H9 (cell line): ENCODE measurements at regions not wholly inside any gene's neighbourhood (a gene's known extent, or its start where the extent isn't known, plus 50 kb on each side); places are given as distances from the start of the nearest gene placed in this dataset.

Experiments
- DNase-seq: peaks from one replicate; pipeline ENCODE4 v3.0.0-alpha.2; 2017
- H2AFZ ChIP-seq: one replicate; pipeline ENCODE4 v1.6.1; 2013; ENCODE audit warnings: mild to moderate bottlenecking, low read length, control low read depth, moderate library complexity
- H2AK5ac ChIP-seq: 2 replicates; pipeline ENCODE4 v1.6.1; 2013; ENCODE audit warnings: low read length, control low read depth, mixed read lengths; ENCODE audit not compliant: insufficient read length
- H2BK120ac ChIP-seq: one replicate; pipeline ENCODE4 v1.6.1; 2013; ENCODE audit warnings: low read depth, mild to moderate bottlenecking, low read length, control low read depth, inconsistent platforms; ENCODE audit not compliant: poor library complexity, severe bottlenecking
- H2BK12ac ChIP-seq: 2 replicates; pipeline ENCODE4 v1.6.1; 2013; ENCODE audit warnings: low read length, control low read depth, mixed read lengths, low read depth; ENCODE audit not compliant: insufficient read length
- H2BK15ac ChIP-seq: 2 replicates; pipeline ENCODE4 v1.6.1; 2013; ENCODE audit warnings: low read depth, low read length, control low read depth
- H2BK20ac ChIP-seq: one replicate; pipeline ENCODE4 v1.6.1; 2013; ENCODE audit warnings: low read depth, mild to moderate bottlenecking, low read length, control low read depth, inconsistent platforms; ENCODE audit not compliant: poor library complexity, severe bottlenecking
- H2BK5ac ChIP-seq: 2 replicates; pipeline ENCODE4 v1.6.1; 2013; ENCODE audit warnings: low read length, control low read depth, mixed read lengths; ENCODE audit not compliant: insufficient read length
- H3K14ac ChIP-seq: 2 replicates; pipeline ENCODE4 v1.6.1; 2013; ENCODE audit warnings: low read length, control low read depth; ENCODE audit not compliant: insufficient read depth
- H3K18ac ChIP-seq: 2 replicates; pipeline ENCODE4 v1.6.1; 2013; ENCODE audit warnings: low read depth, mild to moderate bottlenecking, mixed read lengths, low read length, control low read depth; ENCODE audit not compliant: insufficient read length
- H3K23ac ChIP-seq: 2 replicates; pipeline ENCODE4 v1.6.1; 2013; ENCODE audit warnings: low read length, control low read depth, mixed read lengths, low read depth; ENCODE audit not compliant: insufficient read length
- H3K23me2 ChIP-seq: 2 replicates; pipeline ENCODE4 v1.6.1; 2013; ENCODE audit warnings: low read depth, mild to moderate bottlenecking, mixed read lengths, low read length, control low read depth; ENCODE audit not compliant: insufficient read length, poor library complexity, severe bottlenecking
- H3K27ac ChIP-seq: 2 replicates; pipeline ENCODE4 v1.5.1; 2013; ENCODE audit warnings: low read length, control low read depth, mixed read lengths, low read depth; ENCODE audit not compliant: insufficient read length
- H3K27me3 ChIP-seq: 2 replicates; pipeline ENCODE4 v1.6.1; 2013; ENCODE audit warnings: low read length, control low read depth, inconsistent platforms; ENCODE audit not compliant: insufficient read depth
- H3K4ac ChIP-seq: 2 replicates; pipeline ENCODE4 v1.6.1; 2013; ENCODE audit warnings: low read depth, mild to moderate bottlenecking, control low read depth, inconsistent platforms, low read length, moderate library complexity
- H3K4me1 ChIP-seq: 2 replicates; pipeline ENCODE4 v1.6.1; 2013; ENCODE audit warnings: low read length, control low read depth, inconsistent platforms; ENCODE audit not compliant: insufficient read depth
- H3K4me2 ChIP-seq: 2 replicates; pipeline ENCODE4 v1.6.1; 2013; ENCODE audit warnings: low read length, control low read depth, mixed read lengths; ENCODE audit not compliant: insufficient read length, insufficient read depth
- H3K56ac ChIP-seq: 2 replicates; pipeline ENCODE4 v1.6.1; 2013; ENCODE audit warnings: low read depth, mild to moderate bottlenecking, mixed read lengths, low read length, control low read depth; ENCODE audit not compliant: insufficient read length
- H3K79me1 ChIP-seq: 2 replicates; pipeline ENCODE4 v1.6.1; 2013; ENCODE audit warnings: low read depth, mild to moderate bottlenecking, moderate library complexity, low read length, control low read depth, inconsistent platforms; ENCODE audit not compliant: insufficient read depth, poor library complexity, severe bottlenecking
- H3K79me2 ChIP-seq: 2 replicates; pipeline ENCODE4 v1.6.1; 2013; ENCODE audit warnings: low read length, control low read depth, inconsistent platforms; ENCODE audit not compliant: insufficient read depth
- H3K9ac ChIP-seq: 2 replicates; pipeline ENCODE4 v1.6.1; 2013; ENCODE audit warnings: low read length, control low read depth, mixed read lengths; ENCODE audit not compliant: insufficient read length; ENCODE audit errors: extremely low read depth
- H3K9me3 ChIP-seq: one replicate; pipeline ENCODE4 v1.6.1; 2013; ENCODE audit warnings: low read depth, low read length, inconsistent platforms; ENCODE audit not compliant: control insufficient read depth
- H3T11ph ChIP-seq: one replicate; pipeline ENCODE4 v1.6.1; 2013; ENCODE audit warnings: mild to moderate bottlenecking, low read length, control low read depth, inconsistent platforms
- H4K20me1 ChIP-seq: one replicate; pipeline ENCODE4 v1.6.1; 2013; ENCODE audit not compliant: control insufficient read depth, insufficient read length, insufficient read depth
- H4K5ac ChIP-seq: 2 replicates; pipeline ENCODE4 v1.6.1; 2013; ENCODE audit warnings: low read depth, mild to moderate bottlenecking, mixed read lengths, low read length, control low read depth; ENCODE audit not compliant: insufficient read length
- H4K8ac ChIP-seq: replicated peaks from 2 replicates; pipeline ENCODE4 v1.6.1; 2013; ENCODE audit warnings: low read length, control low read depth, mixed read lengths, low read depth; ENCODE audit not compliant: insufficient read length
- H4K91ac ChIP-seq: 2 replicates; pipeline ENCODE4 v1.6.1; 2013; ENCODE audit warnings: low read depth, mild to moderate bottlenecking, moderate library complexity, mixed read lengths, low read length, control low read depth; ENCODE audit not compliant: insufficient read length
- H3K27ac Mint-ChIP-seq, 3 experiments: 2 replicates in 2 of 3; 3 replicates in 1 of 3; pipeline ENCODE4 v1.8.0; 2020 to 2021; ENCODE audit warnings: mixed read lengths in 3 of 3, mild to moderate bottlenecking in 1 of 3, moderate library complexity in 1 of 3
- H3K27me3 Mint-ChIP-seq: 2 replicates; pipeline ENCODE4 v1.8.0; 2021; ENCODE audit warnings: low read depth, mild to moderate bottlenecking, moderate library complexity, mixed read lengths
- H3K36me3 Mint-ChIP-seq, 3 experiments: 2 replicates in 2 of 3; 3 replicates in 1 of 3; pipeline ENCODE4 v1.8.0; 2020 to 2021; ENCODE audit warnings: low read depth in 3 of 3, mixed read lengths in 3 of 3; ENCODE audit not compliant: insufficient read depth in 1 of 3
- H3K4me1 Mint-ChIP-seq, 2 experiments: 2 replicates each; pipeline ENCODE4 v1.8.0; 2020; ENCODE audit warnings: mixed read lengths in 2 of 2
- H3K4me3 Mint-ChIP-seq, 2 experiments: 2 replicates in 1 of 2; 3 replicates in 1 of 2; pipeline ENCODE4 v1.8.0; 2020 to 2021; ENCODE audit warnings: mild to moderate bottlenecking in 2 of 2, mixed read lengths in 2 of 2, moderate library complexity in 1 of 2
- H3K9me3 Mint-ChIP-seq, 2 experiments: 2 replicates in 1 of 2; 3 replicates in 1 of 2; pipeline ENCODE4 v1.8.0; 2020; ENCODE audit warnings: mild to moderate bottlenecking in 2 of 2, mixed read lengths in 2 of 2, moderate library complexity in 1 of 2
- CTCF ChIP-seq: fragments of 200-600 bp; sonication (generic); conservative IDR thresholded peaks from 3 replicates; pipeline ENCODE4 v1.8.0; 2021; ENCODE audit warnings: antibody characterized with exemption, mild to moderate bottlenecking
- WGBS: extraction: QIAGEN DNeasy Blood & Tissue Kit; methylation state at CpG from one replicate; pipeline ENCODE4 v1.1.7; 2013; ENCODE audit warnings: missing lambda C conversion rate, low lambda C conversion rate, mixed read lengths; ENCODE audit not compliant: insufficient read length; ENCODE audit errors: extremely low coverage; 5-methylcytosine and 5-hydroxymethylcytosine counted together

DNA sequence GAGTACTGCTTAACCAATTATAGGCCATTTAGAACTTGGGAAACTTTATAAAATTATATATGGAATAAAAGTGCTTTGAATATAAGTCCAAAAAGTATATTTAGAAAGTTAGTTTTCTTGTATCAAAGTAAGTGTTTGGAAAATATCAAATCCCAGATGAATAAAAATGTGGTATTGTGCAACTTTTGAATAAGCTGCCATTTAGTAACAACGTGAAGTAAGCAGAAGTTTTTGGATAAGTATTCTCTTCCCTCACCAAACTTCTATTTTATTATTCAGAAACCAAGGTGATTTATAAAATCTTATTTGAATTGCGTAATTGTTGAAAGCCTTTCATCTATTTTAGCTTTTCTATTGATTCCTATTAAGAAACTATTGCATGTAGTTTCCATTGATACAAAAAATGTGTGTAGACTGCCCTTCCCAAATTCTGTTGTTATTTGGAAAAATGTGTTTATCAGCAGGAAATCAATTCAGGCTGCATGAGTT lies 806.2 kb downstream of the NSUN3 start:
- Histone ChIP-seq H4K5ac (no peak overlapping the region), H3K9me3 (peaks cover 17% of the 10 kb centered on the region), H2AFZ (no peak overlapping the region), H3K27ac (no peak overlapping the region), H3K14ac (no peak overlapping the region), H4K8ac (no peak overlapping the region), H3K18ac (no peak overlapping the region), H3K23ac (no peak overlapping the region), H2AK5ac (no peak overlapping the region), H3K27me3 (no peaks in the 10 kb centered on the region), H3K79me2 (no peaks in the 10 kb centered on the region), H3K9ac (no peak overlapping the region), H2BK120ac (no peak overlapping the region), H3T11ph (no peak overlapping the region), H3K4ac (no peak overlapping the region), H2BK5ac (no peak overlapping the region), H2BK12ac (no peak overlapping the region), H3K4me1 (no peaks in the 10 kb centered on the region), H4K91ac (no peak overlapping the region), H3K23me2 (no peaks in the 10 kb centered on the region), H2BK20ac (no peak overlapping the region), H3K4me2 (no peak overlapping the region), H3K79me1 (no peaks in the 10 kb centered on the region), H3K56ac (no peak overlapping the region), H2BK15ac (no peak overlapping the region), H4K20me1 (no peaks in the 10 kb centered on the region)
- peaks cover 7 to 24% of the 10 kb centered on the region in 2 experiments for H3K9me3 Mint-ChIP-seq
- H3K4me1 Mint-ChIP-seq = no peaks in the 10 kb centered on the region
- H3K4me3 Mint-ChIP-seq = no peak overlapping the region
- H3K36me3 Mint-ChIP-seq = peaks cover 8 to 11% (median 11%) of the 10 kb centered on the region in 3 experiments
- no peak for TF ChIP-seq CTCF
- no peak for DNase-seq
- no CpG with 5 or more reads among the region's 2 CpGs for WGBS
- H3K27ac Mint-ChIP-seq = no peak overlapping the region
- no peaks in the 10 kb centered on the region; the same call in 1 of the 2 replicates for H3K27me3 Mint-ChIP-seq
